T-helper 1 cell treated with Interleukin-12 subunit alpha and Interleukin-12 subunit beta and Interleukin-4 antibody, amounts not matched to agents 30 μg/mL and 1 μg/mL, for 36 hours (primary cell): ENCODE measurements at regions not wholly inside any gene's neighbourhood (a gene's known extent, or its start where the extent isn't known, plus 50 kb on each side); places are given as distances from the start of the nearest gene placed in this dataset.

Experiments
- H3K27ac Mint-ChIP-seq: one replicate; pipeline ENCODE4 v1.8.0; 2021; ENCODE audit warnings: mild to moderate bottlenecking, mixed read lengths
- H3K27me3 Mint-ChIP-seq: one replicate; pipeline ENCODE4 v1.8.0; 2021; ENCODE audit warnings: low read depth, mixed read lengths
- H3K36me3 Mint-ChIP-seq: one replicate; pipeline ENCODE4 v1.8.0; 2021; ENCODE audit warnings: low read depth, mixed read lengths
- H3K4me1 Mint-ChIP-seq: one replicate; pipeline ENCODE4 v1.8.0; 2021; ENCODE audit warnings: low read depth, mixed read lengths
- H3K4me3 Mint-ChIP-seq: one replicate; pipeline ENCODE4 v1.8.0; 2021; ENCODE audit warnings: mild to moderate bottlenecking, moderate library complexity, mixed read lengths
- H3K9me3 Mint-ChIP-seq: one replicate; pipeline ENCODE4 v1.8.0; 2021; ENCODE audit warnings: mixed read lengths

DNA sequence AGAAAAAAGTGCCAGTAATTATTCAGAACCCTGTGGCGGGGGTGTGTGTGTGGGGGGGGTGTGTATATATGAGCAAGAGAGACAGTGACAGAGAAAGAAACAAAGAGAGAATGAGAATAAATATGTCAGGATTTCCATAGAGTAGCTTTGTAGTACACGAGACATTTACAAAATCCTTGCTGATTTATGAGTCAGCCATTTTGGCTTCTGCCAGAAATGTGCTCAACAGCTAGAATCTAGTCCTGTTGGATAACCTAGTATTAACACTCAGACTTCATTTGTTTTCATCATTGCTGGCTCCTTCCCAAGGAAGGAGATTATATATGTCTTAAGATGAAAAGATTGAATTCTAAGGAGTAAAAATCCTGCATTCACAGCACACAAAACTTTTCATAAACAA lies 140.5 kb upstream of the HNRNPA3 start:
- H3K4me1 Mint-ChIP-seq = no peaks in the 10 kb centered on the region
- H3K4me3 Mint-ChIP-seq = no peak overlapping the region
- H3K9me3 Mint-ChIP-seq = no peaks in the 10 kb centered on the region
- no peaks in the 10 kb centered on the region for H3K36me3 Mint-ChIP-seq
- H3K27ac Mint-ChIP-seq = no peak overlapping the region
- H3K27me3 Mint-ChIP-seq = peaks cover 25% of the 10 kb centered on the region

DNA sequence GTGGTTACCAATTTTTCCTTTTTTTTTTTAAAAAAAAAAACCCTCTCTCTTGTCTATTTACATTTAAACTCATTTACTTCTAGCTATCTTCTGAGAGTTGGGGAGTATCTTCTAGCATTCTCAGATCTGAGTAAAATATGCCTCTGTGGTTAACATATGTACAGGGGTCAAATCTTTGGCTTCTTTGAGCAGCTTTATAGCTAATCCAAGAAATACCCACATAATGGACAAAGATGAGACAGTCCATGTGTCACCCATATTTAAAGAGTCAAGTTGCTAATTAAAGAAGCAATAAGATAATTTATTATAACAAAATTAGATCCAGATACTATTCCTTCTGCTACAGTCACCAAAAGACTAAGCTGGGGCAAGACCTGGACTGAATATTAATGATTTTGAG lies 139.0 kb upstream of the HNRNPA3 start:
- H3K4me3 Mint-ChIP-seq = no peak overlapping the region
- no peaks in the 10 kb centered on the region for H3K36me3 Mint-ChIP-seq
- H3K27me3 Mint-ChIP-seq = peaks cover 24% of the 10 kb centered on the region
- H3K4me1 Mint-ChIP-seq = no peaks in the 10 kb centered on the region
- H3K27ac Mint-ChIP-seq = no peak overlapping the region
- no peaks in the 10 kb centered on the region for H3K9me3 Mint-ChIP-seq

DNA sequence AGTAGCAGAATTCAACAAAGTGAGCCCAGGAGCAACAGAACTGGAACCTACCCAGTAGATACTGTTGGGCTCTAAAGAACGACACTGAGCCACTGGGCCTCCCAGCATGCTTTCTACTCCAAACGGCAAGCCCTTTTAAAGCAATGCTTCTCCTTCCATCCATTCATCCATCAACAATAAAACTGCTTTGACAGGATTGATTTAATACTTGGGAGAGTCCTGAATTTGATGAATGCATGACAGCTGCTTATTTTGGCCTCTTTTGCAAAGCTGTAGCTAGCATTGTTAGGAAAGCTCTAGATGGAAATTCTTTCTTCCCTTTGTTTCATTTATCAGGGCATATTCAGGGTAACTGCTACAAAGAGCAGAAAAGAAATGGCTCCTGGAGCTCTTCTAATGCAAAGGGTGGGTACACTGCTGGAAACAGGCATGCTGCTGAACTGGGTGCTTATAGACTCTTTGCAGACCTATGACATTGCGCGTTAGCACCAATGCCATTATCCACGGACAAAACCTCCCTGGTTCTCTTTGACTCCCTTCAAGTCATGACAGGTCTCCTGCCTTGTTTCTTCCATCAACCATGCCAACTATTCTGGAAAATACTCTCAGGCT lies 138.4 kb upstream of the HNRNPA3 start:
- Mint-ChIP-seq H3K4me3 (no peak overlapping the region), H3K9me3 (no peaks in the 10 kb centered on the region), H3K27ac (no peak overlapping the region), H3K27me3 (peaks cover 24% of the 10 kb centered on the region), H3K4me1 (no peaks in the 10 kb centered on the region), H3K36me3 (no peaks in the 10 kb centered on the region)

DNA sequence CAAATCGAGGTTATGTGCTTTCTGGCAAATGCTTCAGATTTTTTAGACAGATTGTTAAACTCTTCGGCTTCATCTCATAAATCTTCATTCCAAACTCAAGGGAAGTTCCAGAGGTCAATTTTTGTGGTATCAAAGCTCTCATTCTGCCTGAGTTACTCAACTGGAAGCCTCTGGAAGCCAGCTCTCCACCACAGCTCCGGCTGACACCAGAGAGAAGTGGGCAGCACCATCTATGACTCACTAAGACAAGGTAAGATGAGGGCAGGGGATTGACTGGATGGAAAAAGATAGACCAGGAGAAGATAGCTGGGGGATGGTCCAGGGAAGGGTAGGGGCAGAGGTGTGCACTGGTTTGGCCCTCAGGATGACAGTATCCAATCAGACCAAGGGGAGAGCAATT lies 137.3 kb upstream of the HNRNPA3 start:
- no peak overlapping the region for H3K27ac Mint-ChIP-seq
- no peak overlapping the region for H3K4me3 Mint-ChIP-seq
- no peaks in the 10 kb centered on the region for H3K9me3 Mint-ChIP-seq
- H3K4me1 Mint-ChIP-seq = no peaks in the 10 kb centered on the region
- H3K36me3 Mint-ChIP-seq = no peaks in the 10 kb centered on the region
- peaks cover 19% of the 10 kb centered on the region for H3K27me3 Mint-ChIP-seq

DNA sequence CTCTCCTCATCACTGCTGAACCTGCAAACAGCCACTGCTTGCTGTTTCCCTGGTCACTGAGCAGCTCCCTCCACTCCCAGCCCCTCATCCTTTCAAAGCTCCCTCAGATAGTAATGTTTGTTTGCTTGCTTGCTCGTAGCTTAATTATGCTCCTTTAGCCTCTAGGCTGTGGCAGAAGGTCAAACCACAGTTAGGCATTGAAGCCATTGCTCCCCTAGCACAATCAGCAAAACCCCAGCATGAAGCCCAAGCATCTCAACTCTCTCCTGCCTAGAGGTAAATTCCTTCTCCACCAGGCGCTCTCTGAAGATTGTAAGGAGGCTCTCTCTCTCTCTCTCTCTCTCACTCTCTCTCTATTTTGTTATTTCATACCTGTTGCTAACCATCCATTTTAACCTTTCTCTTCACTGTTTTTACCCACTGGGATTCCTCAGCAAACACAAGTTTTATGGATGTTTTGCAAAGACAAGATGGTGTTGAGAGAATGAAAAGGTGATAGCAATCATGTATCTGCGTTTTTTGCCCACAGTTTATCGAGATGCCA lies 135.9 kb upstream of the HNRNPA3 start:
- H3K4me1 Mint-ChIP-seq = no peaks in the 10 kb centered on the region

DNA sequence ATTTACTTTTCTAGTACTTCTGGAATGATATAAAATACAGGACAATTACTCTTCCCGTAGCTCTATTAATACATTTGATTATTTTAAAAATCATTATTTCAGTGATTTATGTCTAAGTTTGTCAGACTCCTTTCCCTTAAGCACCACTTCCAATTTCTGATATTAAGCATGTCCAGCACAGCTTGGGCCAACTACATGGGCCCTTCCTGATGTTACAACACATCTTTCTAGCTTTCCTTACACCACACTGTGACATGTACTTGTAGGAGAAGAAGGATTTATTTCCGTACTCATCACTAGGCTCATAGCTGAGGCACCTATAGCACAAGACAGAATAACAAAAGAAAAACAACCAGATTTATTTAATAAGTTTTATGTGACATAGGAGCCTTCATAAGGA lies 134.8 kb upstream of the HNRNPA3 start:
- Mint-ChIP-seq H3K27me3 (peaks cover 19% of the 10 kb centered on the region), H3K27ac (no peak overlapping the region), H3K36me3 (no peaks in the 10 kb centered on the region), H3K4me1 (no peaks in the 10 kb centered on the region), H3K9me3 (no peaks in the 10 kb centered on the region), H3K4me3 (no peak overlapping the region)

More for the DNA sequence above, 135.9 kb upstream of the HNRNPA3 start:
- Mint-ChIP-seq H3K27me3 (peaks cover 14% of the 10 kb centered on the region), H3K9me3 (no peaks in the 10 kb centered on the region), H3K27ac (no peak overlapping the region), H3K36me3 (no peaks in the 10 kb centered on the region), H3K4me3 (no peak overlapping the region)

DNA sequence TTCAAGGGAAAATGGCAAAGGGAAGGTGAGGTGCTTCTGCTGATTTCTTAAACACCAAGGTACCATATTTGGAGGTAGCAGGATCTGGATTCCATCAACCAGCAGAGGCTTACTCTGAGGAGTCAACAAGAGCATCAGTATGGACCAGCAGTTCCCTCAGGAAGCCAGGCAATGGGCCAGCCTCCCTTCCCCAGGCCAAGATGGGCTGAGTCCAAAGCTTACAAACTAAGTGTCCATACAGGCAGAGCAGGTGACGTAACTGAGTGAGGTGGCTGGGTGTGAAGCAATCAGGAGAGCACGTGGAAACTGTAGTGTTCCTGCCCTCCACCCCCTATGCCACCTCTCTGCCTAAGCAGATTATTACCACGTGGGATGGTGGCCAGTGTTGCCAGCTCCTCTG lies 134.2 kb upstream of the HNRNPA3 start:
- Mint-ChIP-seq H3K27me3 (peaks cover 17% of the 10 kb centered on the region), H3K27ac (no peak overlapping the region), H3K4me1 (no peaks in the 10 kb centered on the region), H3K4me3 (no peak overlapping the region), H3K36me3 (no peaks in the 10 kb centered on the region), H3K9me3 (no peaks in the 10 kb centered on the region)

DNA sequence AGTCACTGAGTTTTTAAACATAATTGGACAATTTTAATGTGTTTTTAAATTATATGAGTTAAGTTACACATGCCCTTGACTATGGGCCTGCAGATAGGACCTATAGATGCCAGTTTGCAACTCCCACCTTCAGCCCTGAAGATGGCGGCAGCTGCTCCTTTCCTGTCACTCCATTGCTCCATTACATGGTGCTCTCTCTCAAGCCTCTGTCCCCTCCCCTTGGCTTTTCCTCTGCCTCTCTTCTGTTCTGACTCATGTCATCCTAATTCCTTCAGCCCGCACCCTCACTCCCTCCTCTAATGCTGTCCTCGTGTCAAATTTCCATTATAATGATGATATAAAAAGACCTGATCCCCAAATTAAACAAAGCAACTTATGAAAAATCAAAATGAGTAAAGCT lies 133.7 kb upstream of the HNRNPA3 start:
- no peak overlapping the region for H3K27ac Mint-ChIP-seq
- H3K36me3 Mint-ChIP-seq = no peaks in the 10 kb centered on the region
- H3K4me1 Mint-ChIP-seq = no peaks in the 10 kb centered on the region
- H3K4me3 Mint-ChIP-seq = no peak overlapping the region
- H3K9me3 Mint-ChIP-seq = no peaks in the 10 kb centered on the region
- H3K27me3 Mint-ChIP-seq = peaks cover 17% of the 10 kb centered on the region

DNA sequence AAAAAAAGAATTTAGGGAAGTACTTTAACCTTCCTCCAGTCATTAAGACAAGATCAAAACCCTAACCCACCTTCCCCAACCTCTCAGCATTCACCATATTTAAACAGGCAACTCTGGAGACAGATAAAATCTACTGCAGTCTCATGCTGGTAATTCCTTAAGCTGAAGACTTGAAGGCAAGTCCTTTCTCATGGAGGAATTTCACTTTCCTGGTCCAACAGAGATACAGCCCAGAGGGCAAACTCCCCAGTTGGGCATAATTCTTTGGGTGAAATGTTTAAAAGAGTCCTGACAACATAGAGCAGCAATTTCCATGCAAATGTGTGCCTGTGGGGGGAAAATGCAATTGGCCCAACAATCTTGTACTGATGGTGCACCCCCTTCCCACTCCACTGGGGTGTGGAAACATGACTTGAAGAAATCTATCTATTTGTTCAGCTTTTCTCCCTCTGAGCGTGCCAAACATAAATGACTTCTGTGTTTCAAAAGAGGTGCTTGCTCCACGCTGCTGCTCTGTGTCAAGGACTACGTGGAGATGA lies 131.8 kb upstream of the HNRNPA3 start:
- Mint-ChIP-seq H3K4me3 (no peak overlapping the region), H3K9me3 (no peaks in the 10 kb centered on the region), H3K27ac (no peak overlapping the region), H3K36me3 (no peaks in the 10 kb centered on the region), H3K27me3 (peaks cover 8% of the 10 kb centered on the region), H3K4me1 (no peaks in the 10 kb centered on the region)

DNA sequence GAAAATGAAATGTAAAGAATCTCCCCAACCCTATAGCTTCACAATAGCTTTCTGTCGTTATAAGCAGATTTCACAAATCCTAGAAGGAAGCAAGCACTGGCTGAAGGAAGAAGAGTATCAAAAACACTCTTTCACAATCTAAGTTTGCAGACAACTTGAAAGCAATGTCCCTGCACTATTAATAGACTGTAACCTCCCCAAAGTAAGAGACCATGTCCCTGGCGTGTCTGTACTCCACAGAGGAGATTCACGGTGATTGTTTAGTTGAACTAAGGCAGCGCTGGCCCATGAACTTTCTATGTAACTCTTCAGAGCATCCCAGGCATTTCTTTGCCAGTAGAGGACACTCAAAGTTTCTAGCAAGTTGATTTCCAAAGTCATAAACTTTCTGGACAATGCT lies 128.0 kb upstream of the HNRNPA3 start:
- Mint-ChIP-seq H3K9me3 (no peaks in the 10 kb centered on the region), H3K4me1 (no peaks in the 10 kb centered on the region), H3K36me3 (no peaks in the 10 kb centered on the region), H3K27me3 (peaks cover 12% of the 10 kb centered on the region), H3K4me3 (no peak overlapping the region), H3K27ac (no peak overlapping the region)

DNA sequence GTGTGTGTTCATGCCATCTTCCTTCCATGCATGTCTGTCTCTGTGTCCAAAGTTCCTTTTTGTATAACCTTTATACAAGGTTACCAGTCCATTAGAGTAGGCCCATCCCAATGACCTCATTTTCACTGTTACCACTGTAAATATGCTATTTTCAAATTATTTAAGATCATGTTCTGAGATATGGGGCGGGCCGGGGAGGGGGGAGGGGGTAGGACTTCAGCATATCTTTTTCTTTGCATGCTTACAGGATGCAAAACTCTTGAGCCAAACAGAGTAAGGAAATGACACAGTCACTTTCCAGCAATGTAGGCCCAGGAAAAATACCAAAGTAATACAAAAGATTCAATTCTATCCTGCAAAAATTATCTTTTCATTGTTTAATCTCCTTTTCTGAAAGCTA lies 124.1 kb upstream of the HNRNPA3 start:
- Mint-ChIP-seq H3K27me3 (peaks cover 13% of the 10 kb centered on the region), H3K27ac (no peak overlapping the region), H3K9me3 (no peaks in the 10 kb centered on the region), H3K36me3 (no peaks in the 10 kb centered on the region), H3K4me1 (no peaks in the 10 kb centered on the region), H3K4me3 (no peak overlapping the region)

DNA sequence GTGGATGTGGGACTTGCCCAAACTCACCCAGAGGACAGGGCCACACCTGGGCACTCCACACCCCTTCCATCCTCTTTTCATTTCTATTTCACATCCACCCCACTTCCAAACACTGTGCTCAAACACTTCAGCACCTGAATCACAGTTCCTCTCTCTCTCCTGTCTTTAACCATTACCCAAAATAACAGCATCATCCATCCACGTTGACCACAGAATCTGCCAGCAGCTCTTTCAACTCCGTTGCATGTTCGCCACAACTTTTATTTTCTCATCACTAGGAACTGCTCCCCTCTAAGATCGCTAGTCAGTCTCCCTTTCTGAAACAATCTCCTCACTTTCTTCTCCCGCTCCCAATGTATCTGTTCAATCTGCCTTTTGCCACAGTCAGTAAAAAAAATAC lies 121.6 kb upstream of the HNRNPA3 start:
- Mint-ChIP-seq H3K36me3 (no peaks in the 10 kb centered on the region), H3K9me3 (no peaks in the 10 kb centered on the region), H3K4me1 (no peaks in the 10 kb centered on the region), H3K27ac (no peak overlapping the region), H3K4me3 (no peak overlapping the region), H3K27me3 (peaks cover 17% of the 10 kb centered on the region)

DNA sequence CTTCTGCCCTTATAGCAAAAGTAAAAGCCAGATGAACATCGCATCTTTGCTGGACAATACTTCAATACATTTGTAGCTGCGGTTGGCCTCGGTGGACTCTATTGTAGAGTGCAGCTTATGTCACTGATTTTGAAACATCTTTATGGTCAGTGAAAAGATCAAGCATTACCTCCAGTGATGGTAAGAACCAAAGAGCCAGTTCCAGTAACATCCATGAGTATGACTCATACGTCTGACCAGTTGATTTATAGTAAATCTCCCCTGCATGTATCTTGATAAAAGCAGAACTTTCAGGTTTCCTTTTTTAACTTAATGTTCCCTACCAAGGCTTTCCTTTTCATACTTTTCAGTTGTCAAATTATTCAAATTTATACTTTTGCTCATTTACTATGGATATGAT lies 119.2 kb upstream of the HNRNPA3 start:
- H3K27me3 Mint-ChIP-seq = peaks cover 21% of the 10 kb centered on the region
- H3K27ac Mint-ChIP-seq = no peak overlapping the region

DNA sequence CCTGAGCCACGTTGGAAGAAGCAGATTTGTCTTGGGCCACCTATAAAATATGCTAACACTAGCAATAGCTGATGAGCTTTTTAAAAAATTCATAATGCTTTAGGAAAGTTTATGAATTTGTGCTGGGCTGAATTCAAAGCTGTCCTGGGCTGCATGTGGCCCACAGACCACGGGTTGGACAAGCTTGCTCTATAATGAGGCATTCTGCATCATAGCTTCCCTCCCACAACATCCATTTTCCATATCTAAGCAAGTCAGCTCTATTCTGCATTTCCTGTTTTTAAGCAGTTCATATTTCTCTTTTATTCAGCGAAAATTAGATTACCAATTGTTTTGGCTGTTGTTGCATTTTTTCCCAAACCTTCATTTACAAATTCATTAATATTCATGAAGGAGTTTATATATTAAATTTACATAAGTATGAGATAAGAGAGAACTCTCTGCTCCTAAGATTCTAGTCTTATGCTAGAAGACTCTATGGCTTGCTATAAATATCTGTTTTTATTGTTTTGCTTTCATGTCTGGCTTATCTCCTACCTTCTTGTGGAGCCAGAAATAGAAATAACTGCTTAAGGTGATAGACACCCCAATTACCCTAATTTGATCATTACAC lies 114.5 kb upstream of the HNRNPA3 start:
- H3K27me3 Mint-ChIP-seq = peaks cover 12% of the 10 kb centered on the region
- H3K4me3 Mint-ChIP-seq = no peak overlapping the region
- no peaks in the 10 kb centered on the region for H3K4me1 Mint-ChIP-seq
- H3K36me3 Mint-ChIP-seq = no peaks in the 10 kb centered on the region
- H3K9me3 Mint-ChIP-seq = no peaks in the 10 kb centered on the region
- no peak overlapping the region for H3K27ac Mint-ChIP-seq

More for the DNA sequence above, 119.2 kb upstream of the HNRNPA3 start:
- H3K4me3 Mint-ChIP-seq = no peak overlapping the region
- H3K36me3 Mint-ChIP-seq = no peaks in the 10 kb centered on the region
- no peaks in the 10 kb centered on the region for H3K9me3 Mint-ChIP-seq
- H3K4me1 Mint-ChIP-seq = no peaks in the 10 kb centered on the region

DNA sequence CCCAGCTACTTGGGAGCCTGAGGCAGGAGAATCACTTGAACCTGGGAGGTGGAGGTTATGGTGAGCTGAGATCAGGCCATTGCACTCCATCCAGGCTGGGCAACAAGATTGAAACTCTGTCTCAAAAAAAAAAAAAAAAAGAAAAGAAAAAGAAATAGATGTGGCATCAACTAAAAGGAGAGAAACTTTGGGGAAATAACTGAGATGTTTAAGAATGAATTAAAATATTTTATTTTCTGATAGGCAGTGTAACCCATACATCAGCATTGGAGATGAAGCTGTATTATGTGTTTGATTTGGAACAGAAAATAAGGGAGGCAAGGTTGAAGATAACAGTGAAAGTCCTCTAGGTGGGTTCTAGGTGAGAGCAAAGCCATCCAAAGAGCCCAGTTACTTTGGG lies 110.7 kb upstream of the HNRNPA3 start:
- H3K36me3 Mint-ChIP-seq = no peaks in the 10 kb centered on the region

More for the DNA sequence above, 110.7 kb upstream of the HNRNPA3 start:
- Mint-ChIP-seq H3K27me3 (peaks cover 6% of the 10 kb centered on the region), H3K9me3 (no peaks in the 10 kb centered on the region), H3K4me1 (no peaks in the 10 kb centered on the region), H3K4me3 (no peak overlapping the region), H3K27ac (no peak overlapping the region)
